ENCODE measurements at regions not wholly inside any gene's neighbourhood (a gene's known extent, or its start where the extent isn't known, plus 50 kb on each side); places are given as distances from the start of the nearest gene placed in this dataset.

- TF ChIP-seq NANOG (IDR thresholded peaks at IDR 0.05; ENCODE audit: borderline replicate concordance), result no peak
- TF ChIP-seq, protein P1, sequence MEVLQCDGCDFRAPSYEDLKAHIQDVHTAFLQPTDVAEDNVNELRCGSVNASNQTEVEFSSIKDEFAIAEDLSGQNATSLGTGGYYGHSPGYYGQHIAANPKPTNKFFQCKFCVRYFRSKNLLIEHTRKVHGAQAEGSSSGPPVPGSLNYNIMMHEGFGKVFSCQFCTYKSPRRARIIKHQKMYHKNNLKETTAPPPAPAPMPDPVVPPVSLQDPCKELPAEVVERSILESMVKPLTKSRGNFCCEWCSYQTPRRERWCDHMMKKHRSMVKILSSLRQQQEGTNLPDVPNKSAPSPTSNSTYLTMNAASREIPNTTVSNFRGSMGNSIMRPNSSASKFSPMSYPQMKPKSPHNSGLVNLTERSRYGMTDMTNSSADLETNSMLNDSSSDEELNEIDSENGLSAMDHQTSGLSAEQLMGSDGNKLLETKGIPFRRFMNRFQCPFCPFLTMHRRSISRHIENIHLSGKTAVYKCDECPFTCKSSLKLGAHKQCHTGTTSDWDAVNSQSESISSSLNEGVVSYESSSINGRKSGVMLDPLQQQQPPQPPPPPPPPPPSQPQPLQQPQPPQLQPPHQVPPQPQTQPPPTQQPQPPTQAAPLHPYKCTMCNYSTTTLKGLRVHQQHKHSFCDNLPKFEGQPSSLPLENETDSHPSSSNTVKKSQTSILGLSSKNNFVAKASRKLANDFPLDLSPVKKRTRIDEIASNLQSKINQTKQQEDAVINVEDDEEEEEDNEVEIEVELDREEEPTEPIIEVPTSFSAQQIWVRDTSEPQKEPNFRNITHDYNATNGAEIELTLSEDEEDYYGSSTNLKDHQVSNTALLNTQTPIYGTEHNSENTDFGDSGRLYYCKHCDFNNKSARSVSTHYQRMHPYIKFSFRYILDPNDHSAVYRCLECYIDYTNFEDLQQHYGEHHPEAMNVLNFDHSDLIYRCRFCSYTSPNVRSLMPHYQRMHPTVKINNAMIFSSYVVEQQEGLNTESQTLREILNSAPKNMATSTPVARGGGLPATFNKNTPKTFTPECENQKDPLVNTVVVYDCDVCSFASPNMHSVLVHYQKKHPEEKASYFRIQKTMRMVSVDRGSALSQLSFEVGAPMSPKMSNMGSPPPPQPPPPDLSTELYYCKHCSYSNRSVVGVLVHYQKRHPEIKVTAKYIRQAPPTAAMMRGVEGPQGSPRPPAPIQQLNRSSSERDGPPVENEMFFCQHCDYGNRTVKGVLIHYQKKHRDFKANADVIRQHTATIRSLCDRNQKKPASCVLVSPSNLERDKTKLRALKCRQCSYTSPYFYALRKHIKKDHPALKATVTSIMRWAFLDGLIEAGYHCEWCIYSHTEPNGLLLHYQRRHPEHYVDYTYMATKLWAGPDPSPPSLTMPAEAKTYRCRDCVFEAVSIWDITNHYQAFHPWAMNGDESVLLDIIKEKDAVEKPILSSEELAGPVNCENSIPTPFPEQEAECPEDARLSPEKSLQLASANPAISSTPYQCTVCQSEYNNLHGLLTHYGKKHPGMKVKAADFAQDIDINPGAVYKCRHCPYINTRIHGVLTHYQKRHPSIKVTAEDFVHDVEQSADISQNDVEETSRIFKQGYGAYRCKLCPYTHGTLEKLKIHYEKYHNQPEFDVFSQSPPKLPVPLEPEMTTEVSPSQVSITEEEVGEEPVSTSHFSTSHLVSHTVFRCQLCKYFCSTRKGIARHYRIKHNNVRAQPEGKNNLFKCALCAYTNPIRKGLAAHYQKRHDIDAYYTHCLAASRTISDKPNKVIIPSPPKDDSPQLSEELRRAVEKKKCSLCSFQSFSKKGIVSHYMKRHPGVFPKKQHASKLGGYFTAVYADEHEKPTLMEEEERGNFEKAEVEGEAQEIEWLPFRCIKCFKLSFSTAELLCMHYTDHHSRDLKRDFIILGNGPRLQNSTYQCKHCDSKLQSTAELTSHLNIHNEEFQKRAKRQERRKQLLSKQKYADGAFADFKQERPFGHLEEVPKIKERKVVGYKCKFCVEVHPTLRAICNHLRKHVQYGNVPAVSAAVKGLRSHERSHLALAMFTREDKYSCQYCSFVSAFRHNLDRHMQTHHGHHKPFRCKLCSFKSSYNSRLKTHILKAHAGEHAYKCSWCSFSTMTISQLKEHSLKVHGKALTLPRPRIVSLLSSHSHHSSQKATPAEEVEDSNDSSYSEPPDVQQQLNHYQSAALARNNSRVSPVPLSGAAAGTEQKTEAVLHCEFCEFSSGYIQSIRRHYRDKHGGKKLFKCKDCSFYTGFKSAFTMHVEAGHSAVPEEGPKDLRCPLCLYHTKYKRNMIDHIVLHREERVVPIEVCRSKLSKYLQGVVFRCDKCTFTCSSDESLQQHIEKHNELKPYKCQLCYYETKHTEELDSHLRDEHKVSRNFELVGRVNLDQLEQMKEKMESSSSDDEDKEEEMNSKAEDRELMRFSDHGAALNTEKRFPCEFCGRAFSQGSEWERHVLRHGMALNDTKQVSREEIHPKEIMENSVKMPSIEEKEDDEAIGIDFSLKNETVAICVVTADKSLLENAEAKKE (CRISPR knock-in tag; IDR thresholded peaks at IDR 0.05), result no peak
- no peak for TF ChIP-seq CREB1 (CRISPR knock-in tag; IDR thresholded peaks at IDR 0.05; ENCODE audit: low read depth)
- TF ChIP-seq STAT1 (IDR thresholded peaks at IDR 0.05; ENCODE audit: unreplicated experiment), result no peak
- TF ChIP-seq EZH2 (IDR thresholded peaks at IDR 0.05; ENCODE audit: low read depth, unreplicated experiment), result no peak
- no peak for TF ChIP-seq ZNF331 (CRISPR knock-in tag; IDR thresholded peaks at IDR 0.05; ENCODE audit: low read depth)
- TF ChIP-seq ZNF114 (CRISPR knock-in tag; IDR thresholded peaks at IDR 0.05), result no peak
- TF ChIP-seq JUNB (IDR thresholded peaks at IDR 0.05; ENCODE audit: unreplicated experiment), result no peak
- TF ChIP-seq CTCF (conservative IDR thresholded peaks at IDR 0.05; ENCODE audit: low read depth in 2 of 2), result no peak
- TF ChIP-seq EZH2phosphoT487 (IDR thresholded peaks at IDR 0.05; ENCODE audit: unreplicated experiment), result no peak
- DNase-seq (ENCODE audit: low spot score) (no peak), ATAC-seq (no peak)
- no peaks in the 10 kb centered on the region for H3K79me2 ChIP-seq (replicated peaks; ENCODE audit: insufficient read depth)
- no peaks in the 10 kb centered on the region for H3F3A ChIP-seq (replicated peaks; ENCODE audit: low read depth)
- no peak overlapping the region for H3K4me2 ChIP-seq
- Mint-ChIP-seq H3K4me3 (no peak overlapping the region), H3K27me3 (ENCODE audit: insufficient read depth, low read depth, poor library complexity) (peaks cover 3% of the 10 kb centered on the region), H3K27ac (no peak overlapping the region), H3K4me1 (peaks cover 5% of the 10 kb centered on the region), H3K36me3 (ENCODE audit: low read depth) (no peaks in the 10 kb centered on the region), H3K9me3 (no peaks in the 10 kb centered on the region)
- H3K4me3 ChIP-seq, result no peak overlapping the region
- no peaks in the 10 kb centered on the region for H4K20me1 ChIP-seq (replicated peaks; ENCODE audit: insufficient read depth)
- 0 out of 2 replicates have a peak, but pooled peaks cover 3% of the 10 kb centered on the region for H3K9me2 ChIP-seq (ENCODE audit: insufficient read depth)
- no peaks in the 10 kb centered on the region for H3K27me3 ChIP-seq (ENCODE audit: insufficient read depth)
- no peaks in the 10 kb centered on the region for H3K36me3 ChIP-seq (ENCODE audit: insufficient read depth)
- H3K4me1 ChIP-seq (ENCODE audit: insufficient read depth), result no peaks in the 10 kb centered on the region
- H3K27ac ChIP-seq (ENCODE audit: low read depth), result no peak overlapping the region
- H2AFZ ChIP-seq, result no peak overlapping the region
These were observed 65.6 kb downstream of the PLCE1 start for GRCh38 chr10:94059178-94059883.

Measured in GM23338 (cell line).